GM04504 (cell line): ENCODE measurements at regions not wholly inside any gene's neighbourhood (a gene's known extent, or its start where the extent isn't known, plus 50 kb on each side); places are given as distances from the start of the nearest gene placed in this dataset.

ENCODE experiments used
- DNase-seq: peaks from one replicate; pipeline ENCODE4 v3.0.0-alpha.2; 2012; ENCODE audit warnings: low read depth

DNA sequence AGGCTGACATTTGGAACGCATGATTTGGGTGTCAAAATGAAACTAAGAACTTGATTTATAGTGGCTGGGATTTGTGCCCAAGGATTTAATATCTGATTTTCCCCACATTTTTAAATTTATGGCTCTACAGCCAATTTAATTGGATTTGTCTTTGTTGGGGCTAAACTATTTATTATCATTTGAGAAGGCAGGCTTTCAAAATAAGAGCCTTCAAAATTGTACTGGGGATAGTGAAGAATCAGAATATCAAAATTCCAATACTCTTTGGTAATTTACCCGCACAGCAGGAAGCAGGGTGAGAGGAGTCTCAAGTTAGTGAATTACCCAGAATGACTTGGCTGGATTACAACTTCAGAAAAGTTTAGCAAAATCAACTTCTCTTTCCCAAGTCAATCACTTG is 278.1 kb downstream of the LRATD1 start:
- no peak for DNase-seq

DNA sequence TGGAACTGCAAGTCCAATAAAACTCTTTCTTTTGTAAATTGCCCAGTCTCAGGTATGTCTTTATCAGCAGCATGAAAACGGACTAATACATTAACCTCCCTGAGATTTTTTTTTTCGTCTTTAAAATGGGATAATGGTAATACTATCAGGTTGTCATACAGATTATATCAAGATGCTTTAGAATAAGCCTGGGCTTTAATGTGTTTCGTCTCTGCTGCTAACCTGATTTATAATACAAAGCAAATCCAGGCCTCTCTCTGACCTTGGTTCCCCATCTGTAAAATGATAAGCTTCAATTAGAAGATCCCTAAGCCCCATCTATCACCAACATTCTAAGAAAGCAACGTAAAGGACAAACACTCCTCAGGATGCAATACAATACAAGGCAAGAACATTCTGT is 283.5 kb downstream of the LRATD1 start:
- no peak for DNase-seq

DNA sequence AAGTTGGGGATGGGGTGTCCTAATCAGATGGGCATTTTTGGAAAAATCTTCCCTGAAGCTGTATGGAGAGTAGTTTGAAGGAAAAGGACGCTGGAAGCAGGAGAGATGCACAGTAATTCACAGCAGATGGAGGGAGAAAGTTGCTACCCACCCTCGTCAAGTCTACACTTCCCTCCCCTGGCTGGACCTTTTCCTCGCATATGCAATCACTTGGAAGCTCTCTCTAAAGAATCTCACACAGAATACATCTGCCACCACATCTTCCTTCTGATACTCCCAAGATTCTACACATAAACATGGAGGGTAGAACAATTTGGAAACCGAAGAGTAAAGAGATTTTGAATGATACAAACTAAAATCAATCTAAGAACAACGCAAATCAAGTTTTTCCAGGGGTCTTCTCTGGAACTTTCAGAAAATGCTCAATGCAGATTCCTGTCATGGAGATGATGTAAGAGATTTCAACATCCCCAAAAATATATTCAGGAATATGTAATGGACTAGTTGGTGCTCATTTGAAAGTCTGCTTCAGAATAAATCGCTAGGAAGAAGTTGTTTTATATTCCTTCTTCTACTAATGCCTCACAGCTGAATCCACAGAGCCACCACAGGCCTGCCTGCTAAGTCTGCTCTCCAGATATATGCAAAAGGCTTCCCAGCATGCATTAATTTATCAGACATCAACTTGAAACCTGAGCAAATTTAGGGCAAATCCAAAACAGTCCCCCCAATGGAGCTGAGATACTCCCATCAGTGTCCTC is 291.5 kb downstream of the LRATD1 start:
- no peak for DNase-seq

DNA sequence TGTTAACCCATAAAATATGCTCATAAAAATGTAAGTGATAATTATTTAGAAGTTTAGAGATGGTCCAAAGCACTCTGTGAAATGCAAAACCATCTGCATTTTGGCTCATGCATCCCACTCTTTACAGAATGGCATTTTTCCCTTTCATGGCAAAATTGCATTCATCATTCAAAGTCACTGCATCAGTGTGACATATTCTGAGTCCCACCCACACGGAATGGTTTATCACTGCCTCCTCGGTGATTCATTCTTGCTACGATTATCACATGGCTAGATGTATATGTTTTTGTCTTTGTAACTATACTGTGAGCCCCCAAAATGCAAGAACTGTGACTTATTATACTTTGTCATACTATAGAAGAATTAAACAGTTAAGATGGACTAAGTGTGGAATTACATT is 293.0 kb downstream of the LRATD1 start:
- DNase-seq = no peak

DNA sequence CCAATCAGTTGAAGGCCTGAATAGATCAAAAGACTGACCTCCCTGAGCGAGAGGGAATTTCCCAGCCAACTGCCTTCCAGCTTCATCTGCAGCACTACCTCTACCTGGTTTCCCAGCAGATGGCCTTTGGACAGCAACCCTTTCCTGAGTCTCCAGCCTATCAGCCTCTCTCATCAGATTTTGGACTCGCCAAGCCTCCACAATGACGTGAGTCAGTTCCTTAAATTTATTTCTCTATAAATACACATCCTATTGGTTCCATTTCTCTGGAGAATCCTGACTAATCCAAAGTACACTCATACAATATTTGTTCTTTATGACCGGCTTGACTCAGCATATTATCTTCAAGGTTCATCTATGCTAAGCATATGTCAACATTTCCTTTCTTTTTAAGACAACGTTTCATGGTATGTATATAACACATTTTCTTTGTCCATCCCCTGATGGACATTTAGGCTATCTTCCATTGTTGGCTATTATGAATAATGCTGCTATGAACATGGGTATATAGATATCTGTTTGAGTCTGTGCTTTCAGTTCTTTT is 294.6 kb downstream of the LRATD1 start:
- no peak for DNase-seq

DNA sequence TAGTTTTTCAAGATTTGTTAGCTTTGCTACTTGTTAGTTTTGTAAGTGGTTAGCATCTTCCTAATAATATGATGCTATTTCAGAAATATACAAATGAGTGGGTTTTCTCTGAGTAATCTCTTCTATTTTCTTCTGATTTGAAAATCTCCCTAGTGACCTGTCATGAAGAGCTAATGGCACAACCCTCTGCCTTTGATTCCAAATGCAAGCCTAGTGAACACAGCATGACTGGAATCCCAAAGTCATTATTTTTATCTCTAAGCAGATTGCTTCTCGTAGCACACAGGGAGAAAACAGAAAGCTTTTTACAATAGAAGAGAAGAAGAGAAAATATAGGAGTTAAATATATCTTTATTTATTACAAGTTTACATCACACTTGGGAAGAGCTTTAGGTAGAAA is 295.5 kb downstream of the LRATD1 start:
- no peak for DNase-seq

DNA sequence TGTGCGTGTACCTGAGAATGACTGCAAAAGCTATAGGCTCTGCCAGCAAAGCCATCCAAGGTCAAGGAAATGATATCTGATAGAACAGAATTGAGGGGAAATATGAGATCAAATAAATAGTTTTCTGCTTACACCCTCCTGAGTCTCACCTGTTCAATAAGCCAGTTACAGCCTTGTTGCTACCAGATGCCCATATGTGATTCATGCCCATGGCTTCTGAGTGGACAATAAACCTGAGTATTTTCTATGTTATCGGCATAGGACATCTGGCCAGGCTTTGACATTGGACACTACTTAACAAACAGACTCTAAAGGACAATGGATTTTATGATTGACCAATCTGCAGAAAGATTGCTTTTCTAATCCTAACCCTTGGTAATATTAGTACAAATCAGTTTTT is 297.9 kb downstream of the LRATD1 start:
- no peak for DNase-seq

DNA sequence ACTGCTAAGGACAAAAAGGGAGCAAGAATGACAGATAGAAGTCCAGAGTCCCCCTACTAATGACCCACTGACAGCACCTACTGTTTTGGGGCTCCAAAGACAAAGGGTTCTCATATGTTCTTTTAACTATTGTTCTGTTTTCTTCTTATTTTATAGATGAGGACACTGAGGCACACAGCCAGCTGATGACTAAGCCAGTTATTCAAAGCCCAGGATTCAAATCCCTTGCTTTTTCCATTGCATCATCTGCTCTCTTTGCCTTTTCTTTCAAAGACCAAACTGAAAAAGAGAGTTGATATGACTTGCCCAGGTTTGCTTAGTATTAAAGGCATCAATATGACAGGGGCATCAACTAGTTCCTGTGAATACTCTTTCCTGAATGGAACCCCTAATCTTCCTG is 299.8 kb downstream of the LRATD1 start:
- DNase-seq = no peak

DNA sequence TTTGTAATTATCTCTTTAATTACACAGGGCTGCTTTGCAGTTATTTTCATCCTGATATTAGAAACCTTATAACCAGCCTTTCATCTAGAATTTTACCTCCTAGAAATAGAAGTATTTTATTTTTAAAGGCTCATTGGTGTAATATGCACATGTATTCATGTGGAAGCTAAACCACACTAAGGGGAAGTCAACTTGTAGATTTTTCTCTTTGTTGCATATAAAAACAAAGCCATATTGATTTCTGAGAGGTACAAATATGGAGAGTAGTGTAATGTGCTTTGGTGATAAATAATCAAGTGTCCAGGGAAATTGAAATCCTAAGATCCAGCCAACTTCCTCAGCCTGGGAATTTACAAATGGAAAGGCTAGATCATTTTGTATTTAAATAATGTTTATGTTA is 301.2 kb downstream of the LRATD1 start:
- DNase-seq = no peak

DNA sequence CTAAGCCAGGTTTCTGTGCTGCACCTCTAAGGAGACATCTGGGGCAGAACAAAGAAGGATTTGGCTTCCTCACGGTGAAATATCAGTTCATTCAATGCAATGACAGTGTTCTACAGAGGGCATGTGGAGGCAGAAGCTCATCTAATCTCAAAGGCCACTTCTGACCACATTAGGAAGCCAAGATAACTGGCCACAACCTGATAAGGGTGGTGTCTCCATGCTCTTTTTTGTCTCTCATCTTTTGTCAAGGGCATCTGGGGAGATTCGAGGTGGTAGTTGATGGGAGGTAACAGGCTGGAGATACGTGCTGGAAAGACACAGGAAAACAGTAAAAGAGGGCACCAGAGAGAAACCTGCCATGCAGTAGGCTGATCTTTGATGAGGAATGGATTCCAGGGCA is 303.9 kb downstream of the LRATD1 start:
- no peak for DNase-seq

DNA sequence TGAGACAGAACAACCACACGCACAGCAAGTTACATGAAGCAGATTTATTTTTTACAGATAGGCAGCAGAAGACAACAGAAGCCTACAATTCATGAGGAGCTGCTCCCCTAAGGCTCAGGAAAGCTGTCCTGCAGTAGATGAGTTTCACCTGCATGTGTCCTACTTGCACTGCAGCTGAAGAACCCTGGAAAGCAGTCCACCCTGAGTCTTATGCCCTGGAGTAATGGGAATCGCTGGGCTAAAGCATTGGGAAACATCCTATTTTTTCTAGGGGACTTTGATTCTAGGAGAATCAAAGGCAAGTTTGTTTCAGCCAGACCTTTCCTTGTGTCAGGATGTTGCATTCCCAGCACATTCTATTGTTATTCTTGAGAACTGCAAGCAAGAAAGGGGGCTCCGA is 304.8 kb downstream of the LRATD1 start:
- DNase-seq = no peak

DNA sequence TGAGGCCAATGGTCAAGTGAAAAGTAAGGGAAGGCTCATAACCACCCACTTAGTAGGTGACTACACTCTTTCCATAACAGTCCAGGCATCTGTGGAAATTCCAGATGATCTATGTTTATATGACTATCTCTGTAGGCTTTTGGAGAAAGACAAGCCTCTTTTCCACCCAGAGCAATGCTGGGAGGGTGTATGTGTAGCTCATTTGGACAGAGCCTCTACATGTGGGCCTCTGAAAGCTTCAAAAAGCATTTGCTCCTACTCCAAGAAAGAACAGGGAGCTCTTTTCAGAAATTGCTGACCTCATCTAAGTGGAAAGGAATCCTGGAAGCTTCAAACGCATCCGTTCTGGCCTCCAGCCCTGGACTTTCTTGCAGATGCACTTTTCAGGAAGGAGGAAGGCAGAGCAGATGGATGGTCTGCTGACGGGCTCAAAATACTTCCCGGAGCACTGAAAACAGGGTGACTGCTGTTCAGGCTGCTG is 308.7 kb downstream of the LRATD1 start:
- DNase-seq = peak; percentile 5

DNA sequence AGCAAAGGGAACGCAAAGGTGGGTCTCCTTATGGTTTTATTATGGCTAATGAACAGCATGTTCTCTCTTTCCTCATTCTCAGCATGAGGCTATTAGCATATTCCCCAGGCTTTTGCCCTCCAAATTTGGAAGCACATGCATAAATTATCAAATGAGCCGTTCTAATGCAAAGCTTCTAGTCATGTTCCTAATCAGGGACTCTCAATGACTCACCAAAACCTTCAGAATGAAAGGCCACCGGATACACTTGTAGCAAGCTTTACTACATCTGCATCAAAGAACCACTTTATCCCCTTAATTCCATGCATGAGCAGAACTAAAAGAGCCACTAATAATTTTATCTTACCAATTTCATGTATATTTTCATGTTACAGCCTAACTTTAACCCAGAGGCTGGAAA is 310.5 kb downstream of the LRATD1 start:
- DNase-seq = no peak

DNA sequence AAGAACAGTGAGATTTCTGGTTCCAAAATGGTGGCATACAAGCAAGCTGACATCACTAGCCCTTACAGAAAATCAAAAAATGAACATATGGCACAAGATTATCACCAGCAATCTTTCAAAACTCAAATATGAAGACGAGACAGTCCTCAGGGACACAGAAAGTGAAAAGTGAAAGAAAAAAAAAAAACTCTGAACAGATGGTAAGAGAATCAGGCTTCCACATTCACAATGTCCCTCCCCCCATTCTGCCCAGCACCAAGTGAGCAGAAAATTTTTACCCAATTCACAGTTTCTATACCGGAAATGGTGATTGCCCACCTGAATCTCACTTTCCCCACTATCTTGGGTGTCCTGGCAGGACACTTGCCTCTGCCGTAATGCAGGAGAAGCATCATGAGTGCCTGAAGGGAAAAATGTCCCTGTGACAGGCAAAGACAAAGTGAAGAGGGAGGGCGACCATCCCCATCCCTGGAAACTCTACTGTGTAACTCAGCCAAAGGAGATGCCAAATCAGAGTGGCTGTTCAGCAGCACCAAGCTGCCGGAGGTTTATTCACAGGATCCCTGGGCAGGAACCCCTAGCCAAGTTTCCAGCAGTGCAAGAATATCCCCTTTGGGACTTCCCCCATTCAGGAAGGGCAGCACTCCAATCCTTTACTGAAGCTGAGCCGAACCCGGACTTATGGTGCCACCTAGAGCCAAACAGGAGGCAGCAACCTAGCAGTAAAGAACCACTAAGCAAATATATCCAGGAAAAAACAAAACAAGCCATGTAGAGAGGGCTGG is 312.2 kb downstream of the LRATD1 start:
- peak; percentile 14 for DNase-seq

DNA sequence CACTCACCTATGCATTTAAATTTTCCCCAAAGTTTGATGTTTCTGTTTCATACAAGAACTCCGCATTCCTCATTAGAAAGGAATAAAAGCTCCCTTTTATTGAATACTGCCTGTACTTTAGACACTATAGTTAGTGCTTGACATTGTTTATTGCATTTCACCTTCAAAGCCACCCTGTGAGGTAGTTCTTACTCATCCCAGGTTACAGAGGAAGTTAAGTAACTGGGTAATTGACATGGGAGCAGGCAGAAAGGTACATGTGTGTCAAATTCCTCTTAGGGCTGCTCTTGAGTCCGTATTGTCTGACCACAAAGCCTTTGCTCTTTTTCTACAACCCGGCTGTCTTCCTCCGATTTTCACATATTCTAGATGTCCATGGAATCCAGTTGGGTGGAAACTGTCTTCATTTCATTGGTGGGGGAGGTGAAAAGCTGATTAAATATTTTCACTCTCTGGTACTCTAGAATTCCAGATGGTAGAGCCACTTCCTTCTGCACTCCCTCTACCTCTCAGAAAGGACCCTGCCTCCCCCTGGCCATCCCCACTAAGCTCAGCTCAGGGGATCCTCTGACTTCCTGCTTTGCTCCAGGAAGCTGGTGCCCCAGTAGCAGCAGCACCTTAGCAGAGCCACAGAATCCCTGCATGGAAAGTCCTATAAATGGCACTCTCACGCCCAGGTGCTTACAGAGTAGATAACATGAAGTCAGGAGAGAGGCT is 319.2 kb downstream of the LRATD1 start:
- no peak for DNase-seq

DNA sequence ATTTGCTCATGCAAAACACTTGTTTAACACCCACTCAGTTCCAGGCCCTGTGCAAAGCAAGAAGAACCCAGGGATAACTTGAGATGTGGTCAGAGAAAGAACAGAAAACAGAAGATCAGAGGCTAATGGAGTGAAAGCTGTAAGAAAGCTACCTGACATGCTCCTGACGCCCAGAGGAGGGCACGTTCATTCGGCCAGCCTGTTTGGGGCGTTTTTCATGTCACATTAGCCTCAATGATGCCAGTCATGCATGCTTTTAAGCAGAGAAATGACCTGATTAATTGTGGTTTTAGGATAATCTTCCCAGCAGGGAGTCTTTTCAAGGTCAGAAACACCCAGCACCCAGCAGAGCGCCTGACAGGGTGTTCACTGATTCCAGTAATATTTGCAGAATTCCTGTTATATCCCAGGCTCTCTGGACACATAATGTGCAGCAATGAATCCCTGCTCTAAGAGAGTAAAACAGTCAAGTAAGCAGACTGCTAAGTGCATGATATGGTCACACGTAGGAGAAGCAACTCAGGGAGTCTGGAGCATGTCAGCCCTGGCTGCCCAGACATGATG is 320.0 kb downstream of the LRATD1 start:
- no peak for DNase-seq

DNA sequence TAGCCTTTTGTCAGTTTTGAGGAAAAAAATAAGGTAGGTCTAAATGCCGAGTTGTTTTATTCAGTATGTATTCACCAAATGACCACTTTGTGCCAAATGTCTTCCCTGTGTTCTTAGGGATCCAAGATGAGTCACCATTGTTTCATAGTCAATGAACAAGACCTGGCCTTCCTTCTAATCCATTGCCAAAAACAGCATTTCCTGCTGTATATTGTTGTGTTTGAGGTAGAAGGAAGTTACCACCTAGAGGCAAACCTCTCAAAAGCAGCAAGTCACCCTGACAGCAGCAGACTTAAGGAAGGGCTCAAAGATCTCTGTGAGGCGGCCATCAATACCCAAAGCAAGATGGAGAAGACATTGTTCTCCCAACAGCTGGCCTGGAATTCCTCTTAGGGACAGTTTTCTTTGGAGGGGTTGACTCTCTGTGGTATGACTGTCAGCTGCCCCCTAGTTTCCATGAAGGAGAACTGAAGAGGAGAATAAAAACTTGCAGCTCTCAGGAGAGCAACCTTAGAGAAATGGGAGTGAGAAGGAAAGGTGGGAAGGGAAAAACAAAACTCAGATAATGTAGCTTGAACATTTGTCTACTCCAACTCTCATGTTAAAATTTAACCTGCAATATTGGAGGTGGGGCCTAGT is 328.3 kb downstream of the LRATD1 start:
- no peak for DNase-seq

DNA sequence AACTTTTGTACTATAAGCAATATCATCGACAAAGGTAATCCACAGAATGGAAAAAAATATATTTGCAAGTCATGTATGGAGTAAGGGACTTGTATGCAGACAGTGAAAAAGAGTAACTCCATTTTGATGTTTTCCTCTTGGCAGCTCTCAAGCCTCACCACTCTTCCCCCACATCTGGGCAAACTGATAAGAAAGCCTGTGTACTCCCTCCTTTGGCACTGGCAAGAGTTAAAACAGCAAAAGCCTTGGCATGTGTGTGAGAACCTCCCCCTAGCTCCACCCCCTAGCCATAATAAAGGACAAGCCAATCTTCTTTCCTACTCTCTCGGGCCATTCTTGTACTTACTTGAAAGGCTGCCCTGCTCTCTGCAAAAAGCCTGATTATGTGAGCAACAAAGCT is 335.2 kb downstream of the LRATD1 start:
- no peak for DNase-seq

DNA sequence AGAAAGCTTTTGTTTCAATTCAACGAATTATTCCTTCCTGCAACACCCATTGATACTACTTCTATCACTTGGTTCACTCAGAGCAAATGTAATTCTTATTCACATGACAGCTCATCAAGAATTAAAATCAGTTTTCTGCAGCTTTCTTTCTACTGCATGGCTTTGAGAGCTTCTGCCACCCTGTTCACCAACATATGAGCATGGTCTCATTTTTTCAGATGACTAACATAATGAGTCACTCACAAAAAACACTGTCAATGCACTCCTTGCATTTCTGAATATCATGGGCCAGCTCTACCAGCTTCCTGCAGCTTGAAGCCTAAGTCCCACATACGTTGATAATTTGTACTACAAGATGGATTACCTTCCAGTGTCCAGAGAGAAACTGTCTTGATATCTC is 342.9 kb downstream of the LRATD1 start:
- no peak for DNase-seq

DNA sequence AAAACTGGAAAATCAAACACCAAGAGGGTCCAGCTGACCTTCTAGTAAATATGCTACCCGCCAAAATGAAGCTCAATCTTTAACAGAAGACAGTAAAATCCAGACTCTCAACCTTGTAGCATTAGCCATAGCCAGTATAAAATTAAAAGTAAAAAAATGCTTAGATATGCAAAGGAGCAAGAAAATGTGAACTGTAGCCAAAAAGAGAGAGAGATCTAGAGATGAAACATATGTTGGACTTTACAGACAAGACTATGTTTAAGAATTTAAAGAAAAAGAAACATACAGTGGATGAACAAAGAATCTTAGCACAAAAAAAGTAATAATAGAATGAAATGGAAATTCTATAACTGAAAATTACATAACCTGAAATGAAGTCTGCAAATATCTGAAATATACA is 344.5 kb downstream of the LRATD1 start:
- no peak for DNase-seq

DNA sequence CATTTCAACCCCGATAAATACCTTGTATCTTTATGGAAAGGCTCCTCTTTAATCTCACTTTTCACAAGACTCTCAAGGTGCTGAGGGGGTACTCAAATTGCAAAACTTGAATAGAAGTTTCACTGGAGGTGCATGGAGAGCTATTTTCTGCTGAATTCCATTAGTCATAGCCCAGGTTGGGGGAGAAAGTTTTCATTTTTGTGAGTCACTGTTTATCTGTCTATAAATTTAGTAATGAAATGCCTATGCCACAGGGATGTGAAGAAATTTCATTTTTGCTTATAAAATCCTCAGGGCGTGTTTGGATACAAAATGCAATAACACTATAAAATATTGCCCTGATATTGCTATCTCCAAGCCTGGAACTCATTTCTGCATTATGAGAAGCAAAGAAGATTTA is 346.3 kb downstream of the LRATD1 start:
- DNase-seq = no peak

DNA sequence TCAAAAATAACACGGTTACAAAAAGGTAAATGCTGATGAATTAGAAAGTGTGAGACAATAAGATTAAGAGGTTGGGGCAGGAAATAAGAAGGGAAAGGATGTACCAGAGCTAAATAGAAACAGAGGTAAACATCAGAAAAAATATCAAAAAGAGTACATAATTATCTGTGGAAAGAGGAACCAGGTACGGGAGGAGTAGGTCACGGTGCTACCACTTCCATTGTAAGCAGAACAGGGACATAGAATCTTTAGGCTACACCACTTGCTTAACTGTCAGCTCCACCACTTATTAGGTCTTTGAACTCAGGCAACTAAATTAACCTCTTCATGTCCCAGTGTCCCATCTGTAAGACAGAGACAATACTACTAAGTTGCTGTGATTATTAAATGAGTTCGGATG is 350.3 kb downstream of the LRATD1 start:
- no peak for DNase-seq
